ENCODE measurements at regions not wholly inside any gene's neighbourhood (a gene's known extent, or its start where the extent isn't known, plus 50 kb on each side); places are given as distances from the start of the nearest gene placed in this dataset.
A peak's percentile ranks its signal among the peaks of the same experiment; 100 is the strongest.
"Not testable (repeated sequence)": the region's sequence is repeated elsewhere in the genome, so short reads cannot be mapped to it uniquely, and the experiment has no call there.

DNA sequence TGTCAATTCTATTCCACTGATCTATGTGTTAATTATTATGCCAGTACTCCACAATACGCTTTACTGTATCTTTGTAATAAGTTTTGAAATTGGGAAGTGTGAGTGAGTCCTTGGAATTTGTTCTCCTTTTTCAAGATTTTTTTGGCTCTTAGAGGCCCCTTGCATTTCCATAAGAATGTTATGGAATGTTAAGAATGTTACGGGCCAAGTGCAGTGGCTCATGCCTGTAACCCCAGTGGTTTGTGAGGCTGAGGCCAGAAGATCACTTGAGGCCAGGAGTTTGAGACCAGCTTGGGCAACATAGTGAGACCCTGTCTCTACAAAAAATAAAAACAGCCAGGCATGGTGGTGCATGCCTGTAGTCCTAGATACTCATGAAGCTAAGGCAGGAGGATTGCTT, 167.6 kb upstream of the CXorf66 start:
- H3K27me3 ChIP-seq (ENCODE audit: insufficient read depth): no peaks in the 10 kb centered on the region
- no peak overlapping the region for H2AFZ ChIP-seq
- H3K27me3 Mint-ChIP-seq (ENCODE audit: insufficient read depth, low read depth, poor library complexity): peaks cover 2% of the 10 kb centered on the region
- H4K20me1 ChIP-seq (replicated peaks; ENCODE audit: insufficient read depth): no peaks in the 10 kb centered on the region
- no peaks in the 10 kb centered on the region for H3K36me3 ChIP-seq (ENCODE audit: insufficient read depth)
- peak; percentile 77 for ATAC-seq
- H3F3A ChIP-seq (replicated peaks; ENCODE audit: low read depth): no peaks in the 10 kb centered on the region
- H3K4me3 ChIP-seq: no peak overlapping the region
- H3K27ac Mint-ChIP-seq: peak overlapping the region; percentile 44; the same call in 1 of the 2 replicates
- H3K36me3 Mint-ChIP-seq (ENCODE audit: low read depth): no peaks in the 10 kb centered on the region
- peak; percentile 80 for DNase-seq (ENCODE audit: low spot score)
- H3K9me2 ChIP-seq (ENCODE audit: insufficient read depth): no peaks in the 10 kb centered on the region
- H3K79me2 ChIP-seq (replicated peaks; ENCODE audit: insufficient read depth): no peaks in the 10 kb centered on the region
- H3K4me2 ChIP-seq: no peak overlapping the region
- H3K27ac ChIP-seq (ENCODE audit: low read depth): peak overlapping the region; percentile 70
- H3K9me3 Mint-ChIP-seq: peaks cover 7% of the 10 kb centered on the region; the same call in 2 of the 3 replicates
- no peaks in the 10 kb centered on the region for H3K4me1 ChIP-seq (ENCODE audit: insufficient read depth)
- H3K4me1 Mint-ChIP-seq: peaks cover 2% of the 10 kb centered on the region; the same call in 2 of the 3 replicates
- no peak overlapping the region for H3K4me3 Mint-ChIP-seq
- TF ChIP-seq, protein P1, sequence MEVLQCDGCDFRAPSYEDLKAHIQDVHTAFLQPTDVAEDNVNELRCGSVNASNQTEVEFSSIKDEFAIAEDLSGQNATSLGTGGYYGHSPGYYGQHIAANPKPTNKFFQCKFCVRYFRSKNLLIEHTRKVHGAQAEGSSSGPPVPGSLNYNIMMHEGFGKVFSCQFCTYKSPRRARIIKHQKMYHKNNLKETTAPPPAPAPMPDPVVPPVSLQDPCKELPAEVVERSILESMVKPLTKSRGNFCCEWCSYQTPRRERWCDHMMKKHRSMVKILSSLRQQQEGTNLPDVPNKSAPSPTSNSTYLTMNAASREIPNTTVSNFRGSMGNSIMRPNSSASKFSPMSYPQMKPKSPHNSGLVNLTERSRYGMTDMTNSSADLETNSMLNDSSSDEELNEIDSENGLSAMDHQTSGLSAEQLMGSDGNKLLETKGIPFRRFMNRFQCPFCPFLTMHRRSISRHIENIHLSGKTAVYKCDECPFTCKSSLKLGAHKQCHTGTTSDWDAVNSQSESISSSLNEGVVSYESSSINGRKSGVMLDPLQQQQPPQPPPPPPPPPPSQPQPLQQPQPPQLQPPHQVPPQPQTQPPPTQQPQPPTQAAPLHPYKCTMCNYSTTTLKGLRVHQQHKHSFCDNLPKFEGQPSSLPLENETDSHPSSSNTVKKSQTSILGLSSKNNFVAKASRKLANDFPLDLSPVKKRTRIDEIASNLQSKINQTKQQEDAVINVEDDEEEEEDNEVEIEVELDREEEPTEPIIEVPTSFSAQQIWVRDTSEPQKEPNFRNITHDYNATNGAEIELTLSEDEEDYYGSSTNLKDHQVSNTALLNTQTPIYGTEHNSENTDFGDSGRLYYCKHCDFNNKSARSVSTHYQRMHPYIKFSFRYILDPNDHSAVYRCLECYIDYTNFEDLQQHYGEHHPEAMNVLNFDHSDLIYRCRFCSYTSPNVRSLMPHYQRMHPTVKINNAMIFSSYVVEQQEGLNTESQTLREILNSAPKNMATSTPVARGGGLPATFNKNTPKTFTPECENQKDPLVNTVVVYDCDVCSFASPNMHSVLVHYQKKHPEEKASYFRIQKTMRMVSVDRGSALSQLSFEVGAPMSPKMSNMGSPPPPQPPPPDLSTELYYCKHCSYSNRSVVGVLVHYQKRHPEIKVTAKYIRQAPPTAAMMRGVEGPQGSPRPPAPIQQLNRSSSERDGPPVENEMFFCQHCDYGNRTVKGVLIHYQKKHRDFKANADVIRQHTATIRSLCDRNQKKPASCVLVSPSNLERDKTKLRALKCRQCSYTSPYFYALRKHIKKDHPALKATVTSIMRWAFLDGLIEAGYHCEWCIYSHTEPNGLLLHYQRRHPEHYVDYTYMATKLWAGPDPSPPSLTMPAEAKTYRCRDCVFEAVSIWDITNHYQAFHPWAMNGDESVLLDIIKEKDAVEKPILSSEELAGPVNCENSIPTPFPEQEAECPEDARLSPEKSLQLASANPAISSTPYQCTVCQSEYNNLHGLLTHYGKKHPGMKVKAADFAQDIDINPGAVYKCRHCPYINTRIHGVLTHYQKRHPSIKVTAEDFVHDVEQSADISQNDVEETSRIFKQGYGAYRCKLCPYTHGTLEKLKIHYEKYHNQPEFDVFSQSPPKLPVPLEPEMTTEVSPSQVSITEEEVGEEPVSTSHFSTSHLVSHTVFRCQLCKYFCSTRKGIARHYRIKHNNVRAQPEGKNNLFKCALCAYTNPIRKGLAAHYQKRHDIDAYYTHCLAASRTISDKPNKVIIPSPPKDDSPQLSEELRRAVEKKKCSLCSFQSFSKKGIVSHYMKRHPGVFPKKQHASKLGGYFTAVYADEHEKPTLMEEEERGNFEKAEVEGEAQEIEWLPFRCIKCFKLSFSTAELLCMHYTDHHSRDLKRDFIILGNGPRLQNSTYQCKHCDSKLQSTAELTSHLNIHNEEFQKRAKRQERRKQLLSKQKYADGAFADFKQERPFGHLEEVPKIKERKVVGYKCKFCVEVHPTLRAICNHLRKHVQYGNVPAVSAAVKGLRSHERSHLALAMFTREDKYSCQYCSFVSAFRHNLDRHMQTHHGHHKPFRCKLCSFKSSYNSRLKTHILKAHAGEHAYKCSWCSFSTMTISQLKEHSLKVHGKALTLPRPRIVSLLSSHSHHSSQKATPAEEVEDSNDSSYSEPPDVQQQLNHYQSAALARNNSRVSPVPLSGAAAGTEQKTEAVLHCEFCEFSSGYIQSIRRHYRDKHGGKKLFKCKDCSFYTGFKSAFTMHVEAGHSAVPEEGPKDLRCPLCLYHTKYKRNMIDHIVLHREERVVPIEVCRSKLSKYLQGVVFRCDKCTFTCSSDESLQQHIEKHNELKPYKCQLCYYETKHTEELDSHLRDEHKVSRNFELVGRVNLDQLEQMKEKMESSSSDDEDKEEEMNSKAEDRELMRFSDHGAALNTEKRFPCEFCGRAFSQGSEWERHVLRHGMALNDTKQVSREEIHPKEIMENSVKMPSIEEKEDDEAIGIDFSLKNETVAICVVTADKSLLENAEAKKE (CRISPR knock-in tag; IDR thresholded peaks at IDR 0.05): 0 out of 2 replicates have a peak, but pooled peaks have one; percentile 6
- no peak for TF ChIP-seq STAT1 (IDR thresholded peaks at IDR 0.05; ENCODE audit: unreplicated experiment)
- TF ChIP-seq CREB1 (CRISPR knock-in tag; IDR thresholded peaks at IDR 0.05; ENCODE audit: low read depth): 0 out of 2 replicates have a peak, but pooled peaks have one; percentile 8

DNA sequence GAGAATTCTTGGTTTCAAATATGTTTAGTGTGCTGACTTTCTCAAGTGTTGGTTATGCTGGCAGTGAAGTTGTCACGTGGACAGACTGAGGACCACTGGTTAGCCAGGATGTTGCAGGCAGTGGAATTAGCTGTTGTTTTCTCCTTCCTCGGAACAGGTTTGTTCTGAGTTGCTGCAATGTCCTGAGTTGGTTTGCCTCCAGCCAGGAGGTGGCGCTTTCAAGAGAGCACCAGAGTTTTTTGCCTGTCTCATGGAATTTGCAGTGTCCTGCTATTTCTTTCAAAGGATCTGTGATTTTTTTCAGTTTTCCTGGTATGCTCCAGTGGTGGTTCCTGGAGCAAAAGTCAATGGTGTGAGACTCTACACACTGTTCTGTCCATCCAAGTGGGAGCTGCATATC, 158.1 kb upstream of the CXorf66 start:
- Mint-ChIP-seq H3K4me3 (no peak overlapping the region), H3K27me3 (ENCODE audit: insufficient read depth, low read depth, poor library complexity) (peaks cover 2% of the 10 kb centered on the region), H3K4me1 (peaks cover 4% of the 10 kb centered on the region; the same call in 1 of the 3 replicates), H3K27ac (no peak overlapping the region; the same call in 1 of the 2 replicates), H3K36me3 (ENCODE audit: low read depth) (no peaks in the 10 kb centered on the region), H3K9me3 (no peaks in the 10 kb centered on the region)
- Histone ChIP-seq H3K4me1 (ENCODE audit: insufficient read depth) (peaks cover 11% of the 10 kb centered on the region; the same call in 1 of the 2 replicates), H3K4me3 (no peak overlapping the region), H3K9me2 (ENCODE audit: insufficient read depth) (no peaks in the 10 kb centered on the region), H3K79me2 (replicated peaks; ENCODE audit: insufficient read depth) (no peaks in the 10 kb centered on the region), H3K27me3 (ENCODE audit: insufficient read depth) (no peaks in the 10 kb centered on the region), H2AFZ (no peak overlapping the region), H3K36me3 (ENCODE audit: insufficient read depth) (no peaks in the 10 kb centered on the region), H3K4me2 (no peak overlapping the region), H3F3A (replicated peaks; ENCODE audit: low read depth) (no peaks in the 10 kb centered on the region), H4K20me1 (replicated peaks; ENCODE audit: insufficient read depth) (no peaks in the 10 kb centered on the region), H3K27ac (ENCODE audit: low read depth) (no peak overlapping the region)
- TF ChIP-seq STAT1 (IDR thresholded peaks at IDR 0.05; ENCODE audit: unreplicated experiment): no peak
- TF ChIP-seq, protein P2, sequence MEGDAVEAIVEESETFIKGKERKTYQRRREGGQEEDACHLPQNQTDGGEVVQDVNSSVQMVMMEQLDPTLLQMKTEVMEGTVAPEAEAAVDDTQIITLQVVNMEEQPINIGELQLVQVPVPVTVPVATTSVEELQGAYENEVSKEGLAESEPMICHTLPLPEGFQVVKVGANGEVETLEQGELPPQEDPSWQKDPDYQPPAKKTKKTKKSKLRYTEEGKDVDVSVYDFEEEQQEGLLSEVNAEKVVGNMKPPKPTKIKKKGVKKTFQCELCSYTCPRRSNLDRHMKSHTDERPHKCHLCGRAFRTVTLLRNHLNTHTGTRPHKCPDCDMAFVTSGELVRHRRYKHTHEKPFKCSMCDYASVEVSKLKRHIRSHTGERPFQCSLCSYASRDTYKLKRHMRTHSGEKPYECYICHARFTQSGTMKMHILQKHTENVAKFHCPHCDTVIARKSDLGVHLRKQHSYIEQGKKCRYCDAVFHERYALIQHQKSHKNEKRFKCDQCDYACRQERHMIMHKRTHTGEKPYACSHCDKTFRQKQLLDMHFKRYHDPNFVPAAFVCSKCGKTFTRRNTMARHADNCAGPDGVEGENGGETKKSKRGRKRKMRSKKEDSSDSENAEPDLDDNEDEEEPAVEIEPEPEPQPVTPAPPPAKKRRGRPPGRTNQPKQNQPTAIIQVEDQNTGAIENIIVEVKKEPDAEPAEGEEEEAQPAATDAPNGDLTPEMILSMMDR (conservative IDR thresholded peaks at IDR 0.05; ENCODE audit: low read depth in 2 of 2): peak; percentile 60 to 68
- ATAC-seq (peak; percentile 67), DNase-seq (ENCODE audit: low spot score) (peak; percentile 54)

DNA sequence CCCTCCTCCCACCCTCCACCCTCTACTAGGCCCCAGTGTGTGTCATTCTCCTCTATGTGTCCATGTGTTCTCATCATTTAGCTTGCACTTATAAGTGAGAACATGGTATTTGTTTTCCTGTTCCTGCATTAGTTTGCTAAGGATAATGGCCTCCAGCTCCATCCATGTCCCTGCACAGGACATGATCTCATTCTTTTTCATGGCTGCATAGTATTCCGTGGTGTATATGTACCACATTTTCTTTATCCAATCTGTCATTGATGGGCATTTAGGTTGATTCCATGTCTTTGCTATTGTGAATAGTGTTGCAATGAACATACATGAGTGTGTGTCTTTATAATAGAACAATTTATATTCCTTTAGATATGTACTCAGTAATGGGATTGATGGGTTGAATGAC, 148.7 kb upstream of the CXorf66 start:
- H3K4me2 ChIP-seq; H3K79me2 ChIP-seq (replicated peaks; ENCODE audit: insufficient read depth); H3K4me3 ChIP-seq; H4K20me1 ChIP-seq (replicated peaks; ENCODE audit: insufficient read depth); H3K9me3 Mint-ChIP-seq; H3K27ac Mint-ChIP-seq; H2AFZ ChIP-seq; H3K27me3 ChIP-seq (ENCODE audit: insufficient read depth); H3K9me2 ChIP-seq (ENCODE audit: insufficient read depth); H3K36me3 ChIP-seq (ENCODE audit: insufficient read depth); H3F3A ChIP-seq (replicated peaks; ENCODE audit: low read depth); DNase-seq (ENCODE audit: low spot score); H3K27ac ChIP-seq (ENCODE audit: low read depth); H3K27me3 Mint-ChIP-seq (ENCODE audit: insufficient read depth, low read depth, poor library complexity); H3K36me3 Mint-ChIP-seq (ENCODE audit: low read depth); ATAC-seq; H3K4me3 Mint-ChIP-seq: not testable (repeated sequence)
- H3K4me1 ChIP-seq (ENCODE audit: insufficient read depth): peaks cover 30% of the 10 kb centered on the region
- H3K4me1 Mint-ChIP-seq: peaks cover 22% of the 10 kb centered on the region; the same call in 2 of the 3 replicates

All from GM23338 (cell line).